ENCODE measurements at regions not wholly inside any gene's neighbourhood (a gene's known extent, or its start where the extent isn't known, plus 50 kb on each side); places are given as distances from the start of the nearest gene placed in this dataset.

GRCh38 chr9:88757406-88758010, 222.5 kb downstream of the NXNL2 start:
- no peak for DNase-seq (ENCODE audit: low read depth in 2 of 2)

GRCh38 chr9:88759364-88759763, 224.4 kb downstream of the NXNL2 start:
- DNase-seq (ENCODE audit: low read depth in 2 of 2), result no peak

- DNase-seq (ENCODE audit: low read depth in 2 of 2), result no peak
These were observed 224.3 kb upstream of the S1PR3 start for GRCh38 chr9:88766778-88767503.

- DNase-seq (ENCODE audit: low read depth in 2 of 2), result no peak
These were observed 223.8 kb upstream of the S1PR3 start for GRCh38 chr9:88767504-88767790.

GRCh38 chr9:88772575-88772974, 218.7 kb upstream of the S1PR3 start:
- DNase-seq (ENCODE audit: low read depth in 2 of 2), result no peak

GRCh38 chr9:88773126-88773525, 218.1 kb upstream of the S1PR3 start:
- DNase-seq (ENCODE audit: low read depth in 2 of 2), result no peak

GRCh38 chr9:88773627-88774244, 217.5 kb upstream of the S1PR3 start:
- DNase-seq (ENCODE audit: low read depth in 2 of 2), result no peak

GRCh38 chr9:88775037-88775471, 216.2 kb upstream of the S1PR3 start:
- DNase-seq (ENCODE audit: low read depth in 2 of 2), result no peak

- DNase-seq (ENCODE audit: low read depth in 2 of 2), result no peak
These were observed 215.7 kb upstream of the S1PR3 start for GRCh38 chr9:88775559-88775958.

- DNase-seq (ENCODE audit: low read depth in 2 of 2), result no peak
These were observed 215.3 kb upstream of the S1PR3 start for GRCh38 chr9:88775966-88776365.

GRCh38 chr9:88776717-88777497, 214.4 kb upstream of the S1PR3 start:
- DNase-seq (ENCODE audit: low read depth in 2 of 2), result no peak

- no peak for DNase-seq (ENCODE audit: low read depth in 2 of 2)
These were observed 213.6 kb upstream of the S1PR3 start for GRCh38 chr9:88777498-88778312.

- no peak for DNase-seq (ENCODE audit: low read depth in 2 of 2)
These were observed 209.5 kb upstream of the S1PR3 start for GRCh38 chr9:88781628-88782391.

- no peak for DNase-seq (ENCODE audit: low read depth in 2 of 2)
These were observed 208.1 kb upstream of the S1PR3 start for GRCh38 chr9:88782931-88783710.

GRCh38 chr9:88783711-88784083, 207.6 kb upstream of the S1PR3 start:
- no peak for DNase-seq (ENCODE audit: low read depth in 2 of 2)

GRCh38 chr9:88784960-88785359, 206.3 kb upstream of the S1PR3 start:
- DNase-seq (ENCODE audit: low read depth in 2 of 2), result no peak

- no peak for DNase-seq (ENCODE audit: low read depth in 2 of 2)
These were observed 204.8 kb upstream of the S1PR3 start for GRCh38 chr9:88786291-88787079.

- DNase-seq (ENCODE audit: low read depth in 2 of 2), result no peak
These were observed 201.5 kb upstream of the S1PR3 start for GRCh38 chr9:88789785-88790184.

- DNase-seq (ENCODE audit: low read depth in 2 of 2), result no peak
These were observed 200.0 kb upstream of the S1PR3 start for GRCh38 chr9:88791105-88791805.
